Stimulated activated CD4-positive, alpha-beta T cell treated with anti-CD3 and anti-CD28 coated beads, Interleukin-12 subunit alpha, Interleukin-12 subunit beta, amount 100 ng/mL, for 48 hours (primary cell): ENCODE measurements at regions not wholly inside any gene's neighbourhood (a gene's known extent, or its start where the extent isn't known, plus 50 kb on each side); places are given as distances from the start of the nearest gene placed in this dataset.
"Not testable (repeated sequence)": the region's sequence is repeated elsewhere in the genome, so short reads cannot be mapped to it uniquely, and the experiment has no call there.

Source experiments
- DNase-seq, 3 donors: peaks; one replicate each; pipeline ENCODE4 v3.0.0-alpha.2; 2020; ENCODE audit warnings: low read depth in 2 of 3, low spot score in 1 of 3

- not testable (repeated sequence) for DNase-seq
Measured at GRCh38 chr2:87343347-87343746, 321.7 kb upstream of the PLGLB1 start.

GRCh38 chr2:87345283-87345682 is 323.6 kb upstream of the PLGLB1 start:
- DNase-seq: not testable (repeated sequence)

GRCh38 chr2:87348556-87348955 is 326.9 kb upstream of the PLGLB1 start:
- DNase-seq: not testable (repeated sequence)

- not testable (repeated sequence) for DNase-seq
Measured at GRCh38 chr2:87349006-87349405, 327.4 kb upstream of the PLGLB1 start.

- not testable (repeated sequence) for DNase-seq
Measured at GRCh38 chr2:87352178-87352934, 330.7 kb upstream of the PLGLB1 start.

DNA sequence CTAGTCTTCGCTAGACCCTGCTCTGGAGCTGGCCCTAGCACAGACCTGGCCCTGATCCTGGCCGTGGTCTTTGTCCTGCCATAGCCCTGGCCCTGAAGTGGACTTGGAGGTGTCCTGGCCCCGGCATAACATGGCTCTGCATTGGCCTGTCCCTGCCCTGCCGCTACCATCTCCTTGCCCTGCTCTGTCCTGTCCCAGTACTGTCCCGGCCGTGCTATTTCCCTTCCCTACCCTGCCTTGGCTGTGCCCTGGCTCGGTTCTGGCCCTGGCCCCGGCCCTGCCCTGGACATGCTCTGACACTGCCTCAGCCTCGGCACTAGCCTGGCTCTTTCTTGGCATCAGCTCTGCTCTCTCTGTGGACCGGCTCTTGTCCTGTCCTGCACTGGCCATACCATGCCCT is 331.8 kb upstream of the PLGLB1 start:
- DNase-seq: not testable (repeated sequence)

DNA sequence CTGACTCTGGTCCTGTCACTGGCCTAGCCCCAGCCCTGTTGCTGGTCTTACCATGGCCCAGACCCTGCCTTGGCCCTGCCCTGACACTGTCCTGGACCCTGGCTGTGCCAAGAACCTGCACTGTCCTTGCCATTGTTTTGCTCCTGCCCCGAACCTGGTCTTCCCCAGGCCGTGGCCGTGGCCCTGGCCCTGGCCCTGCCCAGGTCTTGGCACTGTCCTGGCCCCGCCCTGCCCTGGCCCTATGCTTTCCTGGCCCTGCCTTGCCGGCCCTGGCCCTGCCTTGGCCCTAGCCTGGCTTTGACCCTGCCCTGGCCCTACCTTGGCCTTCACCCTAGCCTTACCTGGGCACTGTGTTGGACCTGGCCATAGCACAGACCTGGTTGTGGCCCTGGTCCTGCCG is 332.5 kb upstream of the PLGLB1 start:
- DNase-seq: not testable (repeated sequence)

- not testable (repeated sequence) for DNase-seq
Measured at GRCh38 chr2:87360250-87360649, 338.6 kb upstream of the PLGLB1 start.

- not testable (repeated sequence) for DNase-seq
Measured at GRCh38 chr2:87360927-87361326, 339.3 kb upstream of the PLGLB1 start.

DNA sequence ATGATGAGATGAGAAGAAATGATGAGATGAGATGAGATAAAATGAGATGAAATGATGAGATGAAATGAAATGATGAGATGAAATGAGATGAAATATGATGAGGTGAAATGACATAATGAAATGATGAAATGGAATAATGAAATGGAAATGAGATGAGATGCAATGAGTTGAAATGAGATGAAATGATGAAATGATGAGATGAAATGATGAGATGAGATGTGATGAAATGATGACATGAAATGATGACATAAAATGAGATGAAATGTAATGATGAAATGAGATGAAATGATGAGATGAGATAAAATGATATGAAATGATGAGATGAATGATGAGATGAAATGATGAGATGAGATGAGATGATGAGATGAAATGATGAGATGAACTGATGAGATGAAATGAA is 340.2 kb upstream of the PLGLB1 start:
- not testable (repeated sequence) for DNase-seq

DNA sequence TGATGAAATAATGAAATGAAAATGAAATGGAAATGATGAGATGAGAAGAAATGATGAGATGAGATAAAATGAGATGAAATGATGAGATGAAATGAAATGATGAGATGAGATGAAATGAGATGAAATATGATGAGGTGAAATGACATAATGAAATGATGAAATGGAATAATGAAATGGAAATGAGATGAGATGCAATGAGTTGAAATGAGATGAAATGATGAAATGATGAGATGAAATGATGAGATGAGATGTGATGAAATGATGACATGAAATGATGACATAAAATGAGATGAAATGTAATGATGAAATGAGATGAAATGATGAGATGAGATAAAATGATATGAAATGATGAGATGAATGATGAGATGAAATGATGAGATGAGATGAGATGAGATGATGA is 342.7 kb upstream of the PLGLB1 start:
- not testable (repeated sequence) for DNase-seq

GRCh38 chr2:87365038-87365437 is 343.4 kb upstream of the PLGLB1 start:
- not testable (repeated sequence) for DNase-seq

DNA sequence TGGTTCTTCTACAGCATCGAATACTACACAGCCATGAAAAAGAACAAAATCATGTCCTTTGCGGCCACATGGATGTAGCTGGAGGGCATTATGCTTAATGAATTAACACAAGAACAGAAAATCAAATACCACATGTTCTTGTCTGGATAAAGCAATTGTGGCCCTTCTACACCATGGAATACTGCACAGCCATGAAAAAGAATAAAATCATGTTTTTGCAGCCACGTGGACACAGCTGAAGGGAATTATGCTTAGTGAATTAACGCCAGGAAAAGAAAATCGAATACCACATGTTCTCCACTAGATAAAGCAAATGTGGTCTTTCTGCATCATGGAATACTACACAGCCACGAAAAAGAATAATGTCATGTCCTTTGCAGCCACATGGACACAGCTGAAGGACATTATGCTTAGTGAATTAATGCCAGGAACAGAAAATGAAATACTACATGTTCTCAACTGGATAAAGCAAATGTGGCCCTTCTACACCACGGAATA is 361.8 kb upstream of the PLGLB2 start:
- not testable (repeated sequence) for DNase-seq

GRCh38 chr2:87395784-87396183 is 352.1 kb upstream of the PLGLB2 start:
- not testable (repeated sequence) for DNase-seq

DNA sequence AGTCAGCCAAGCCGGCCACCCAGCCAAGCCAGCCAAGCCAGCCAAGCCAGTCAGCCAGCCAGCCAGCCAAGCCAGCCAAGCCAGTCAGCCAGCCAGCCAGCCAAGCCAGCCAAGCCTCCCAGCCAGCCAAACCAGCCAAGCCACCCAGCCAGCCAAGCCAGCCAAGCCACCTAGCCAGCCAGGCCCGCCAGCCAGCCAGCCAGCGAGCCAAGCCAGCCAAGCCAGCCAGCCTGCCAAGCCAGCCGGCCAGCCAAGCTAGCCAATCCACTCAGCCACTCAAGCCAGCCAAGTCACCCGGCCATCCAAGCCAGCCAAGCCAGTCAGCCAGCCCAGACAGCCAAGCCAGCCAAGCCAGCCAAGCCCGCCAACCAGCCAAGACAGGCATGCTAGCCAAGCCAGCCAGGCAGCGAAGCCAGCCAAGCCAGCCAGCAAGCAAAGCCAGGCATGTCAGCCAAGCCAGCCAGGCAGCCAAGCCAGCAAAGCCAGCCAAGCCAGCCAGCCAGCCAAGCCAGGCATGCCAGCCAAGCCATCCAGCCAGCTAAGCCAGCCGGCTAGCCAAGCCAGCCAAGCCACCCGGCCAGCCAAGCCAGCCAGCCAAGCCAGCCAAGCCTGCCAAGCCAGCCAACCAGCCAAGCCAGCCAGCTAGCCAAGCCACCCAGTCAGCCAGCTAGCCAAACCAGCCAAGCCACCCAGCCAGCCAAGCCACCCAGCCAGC is 351.2 kb upstream of the PLGLB2 start:
- DNase-seq: not testable (repeated sequence)

DNA sequence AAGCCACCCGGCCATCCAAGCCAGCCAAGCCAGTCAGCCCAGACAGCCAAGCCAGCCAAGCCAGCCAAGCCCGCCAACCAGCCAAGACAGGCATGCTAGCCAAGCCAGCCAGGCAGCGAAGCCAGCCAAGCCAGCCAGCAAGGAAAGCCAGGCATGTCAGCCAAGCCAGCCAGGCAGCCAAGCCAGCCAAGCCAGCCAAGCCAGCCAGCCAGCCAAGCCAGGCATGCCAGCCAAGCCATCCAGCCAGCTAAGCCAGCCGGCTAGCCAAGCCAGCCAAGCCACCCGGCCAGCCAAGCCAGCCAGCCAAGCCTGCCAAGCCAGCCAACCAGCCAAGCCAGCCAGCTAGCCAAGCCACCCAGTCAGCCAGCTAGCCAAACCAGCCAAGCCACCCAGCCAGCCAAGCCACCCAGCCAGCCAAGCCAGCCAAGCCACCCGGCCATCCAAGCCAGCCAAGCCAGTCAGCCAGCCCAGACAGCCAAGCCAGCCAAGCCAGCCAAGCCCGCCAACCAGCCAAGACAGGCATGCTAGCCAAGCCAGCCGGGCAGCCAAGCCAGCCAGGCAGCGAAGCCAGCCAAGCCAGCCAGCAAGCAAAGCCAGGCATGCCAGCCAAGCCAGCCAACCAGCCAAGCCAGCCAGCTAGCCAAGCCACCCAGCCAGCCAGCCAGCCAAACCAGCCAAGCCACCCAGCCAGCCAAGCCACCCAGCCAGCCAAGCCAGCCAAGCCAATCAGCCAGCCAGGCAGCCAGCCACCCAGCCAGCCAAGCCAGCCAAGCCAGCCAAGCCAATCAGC is 350.4 kb upstream of the PLGLB2 start:
- not testable (repeated sequence) for DNase-seq

- DNase-seq: not testable (repeated sequence)
Measured at GRCh38 chr2:87398567-87399305, 349.2 kb upstream of the PLGLB2 start.

GRCh38 chr2:87401726-87402345 is 346.1 kb upstream of the PLGLB2 start:
- no peak for DNase-seq

- no peak for DNase-seq
Measured at GRCh38 chr2:87403893-87404175, 344.1 kb upstream of the PLGLB2 start.
